OCI-LY7 (cell line): ENCODE measurements at regions not wholly inside any gene's neighbourhood (a gene's known extent, or its start where the extent isn't known, plus 50 kb on each side); places are given as distances from the start of the nearest gene placed in this dataset.

ENCODE experiments used
- EZH2phosphoT487 ChIP-seq: fragments of 200-600 bp; sonication (generic); IDR thresholded peaks from 2 replicates; pipeline ENCODE4 v1.6.1; 2018; ENCODE audit warnings: low read depth, borderline replicate concordance, mild to moderate bottlenecking, mixed run types, antibody characterized with exemption, low read length, moderate library complexity, mixed read lengths
- TF ChIP-seq, protein P1 (sequence below): fragments of 200-600 bp; sonication (generic); conservative IDR thresholded peaks from 2 replicates; pipeline ENCODE4 v1.5.1; 2014; ENCODE audit warnings: mild to moderate bottlenecking, antibody characterized with exemption, low read length, moderate library complexity, mixed read lengths

DNA sequence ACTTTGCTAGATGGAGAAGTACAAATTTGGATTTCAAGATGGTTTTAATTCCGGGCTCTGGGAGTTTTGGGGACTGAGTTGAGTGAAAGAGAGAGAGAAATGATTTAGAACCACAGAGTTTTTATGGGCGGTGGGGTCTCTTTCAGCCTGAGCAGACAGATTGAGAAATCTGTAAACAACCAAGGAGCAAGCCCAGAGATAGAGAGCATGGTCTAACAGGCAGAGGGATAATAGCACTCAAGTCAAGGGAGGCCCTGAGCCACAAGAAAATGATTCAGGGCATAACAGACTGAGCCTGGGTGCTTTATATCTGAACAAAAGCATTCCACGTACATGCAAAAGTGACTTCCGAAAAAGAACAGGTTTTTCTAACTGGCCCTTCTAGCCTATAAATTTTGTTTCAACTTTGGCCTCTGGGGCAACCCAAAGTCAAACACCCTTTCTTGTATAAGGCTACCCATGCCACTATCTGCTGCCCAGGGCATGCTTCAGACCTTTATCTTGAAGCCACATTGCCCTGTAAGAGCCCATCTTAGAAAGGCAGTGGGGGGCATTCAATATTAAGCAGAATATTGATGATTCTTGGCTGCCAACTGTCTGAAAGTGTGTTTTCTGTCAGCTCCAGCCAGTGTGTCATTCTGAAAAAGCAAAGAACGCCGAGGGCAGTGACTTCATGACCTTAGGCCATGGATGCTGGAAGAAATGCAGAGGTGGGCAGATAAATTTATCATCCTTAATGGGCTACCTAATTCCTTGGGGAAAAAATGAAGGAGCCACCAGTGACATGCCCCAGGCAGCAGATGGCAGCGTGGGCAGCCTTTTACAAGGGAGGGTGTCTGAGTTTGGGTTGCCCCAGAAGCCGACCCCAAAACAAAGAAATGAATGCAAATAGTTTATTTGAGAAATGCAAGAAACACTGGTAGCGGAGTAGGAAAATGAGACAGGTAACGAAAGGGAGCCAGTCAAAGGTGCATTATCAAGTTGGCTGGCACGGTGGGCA lies 637.6 kb downstream of the MID1IP1 start:
- TF ChIP-seq, protein P1, sequence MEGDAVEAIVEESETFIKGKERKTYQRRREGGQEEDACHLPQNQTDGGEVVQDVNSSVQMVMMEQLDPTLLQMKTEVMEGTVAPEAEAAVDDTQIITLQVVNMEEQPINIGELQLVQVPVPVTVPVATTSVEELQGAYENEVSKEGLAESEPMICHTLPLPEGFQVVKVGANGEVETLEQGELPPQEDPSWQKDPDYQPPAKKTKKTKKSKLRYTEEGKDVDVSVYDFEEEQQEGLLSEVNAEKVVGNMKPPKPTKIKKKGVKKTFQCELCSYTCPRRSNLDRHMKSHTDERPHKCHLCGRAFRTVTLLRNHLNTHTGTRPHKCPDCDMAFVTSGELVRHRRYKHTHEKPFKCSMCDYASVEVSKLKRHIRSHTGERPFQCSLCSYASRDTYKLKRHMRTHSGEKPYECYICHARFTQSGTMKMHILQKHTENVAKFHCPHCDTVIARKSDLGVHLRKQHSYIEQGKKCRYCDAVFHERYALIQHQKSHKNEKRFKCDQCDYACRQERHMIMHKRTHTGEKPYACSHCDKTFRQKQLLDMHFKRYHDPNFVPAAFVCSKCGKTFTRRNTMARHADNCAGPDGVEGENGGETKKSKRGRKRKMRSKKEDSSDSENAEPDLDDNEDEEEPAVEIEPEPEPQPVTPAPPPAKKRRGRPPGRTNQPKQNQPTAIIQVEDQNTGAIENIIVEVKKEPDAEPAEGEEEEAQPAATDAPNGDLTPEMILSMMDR, result peak; percentile 25; the same call in 1 of the 2 replicates
- TF ChIP-seq EZH2phosphoT487, result no peak
